HEK293 (cell line): ENCODE measurements at regions not wholly inside any gene's neighbourhood (a gene's known extent, or its start where the extent isn't known, plus 50 kb on each side); places are given as distances from the start of the nearest gene placed in this dataset.

Experiments used
- CTCF ChIA-PET: fragments of 350-600 bp; formaldehyde crosslinking; extraction: SDS; loops from one replicate; lab custom pipeline; 2021; ENCODE audit warnings: antibody characterized with exemption; lab: Yijun Ruan, JAX
- POLR2A ChIA-PET: fragments of 300-600 bp; formaldehyde crosslinking; extraction: SDS; loops from one replicate; lab custom pipeline; 2020; ENCODE audit warnings: antibody characterized with exemption, inconsistent platforms; lab: Yijun Ruan, JAX
- H3K27ac ChIP-seq: fragments of 200-500 bp; sonication (Bioruptor generic); 2 replicates; pipeline ENCODE4 v1.5.1; 2014; ENCODE audit warnings: low read depth, low read length, control low read depth, inconsistent platforms; ENCODE audit errors: extremely low read depth
- H3K36me3 ChIP-seq, 2 experiments: fragments of 200-500 bp in 1 of 2; sonication (Bioruptor generic) in 1 of 2; 1 replicate in 1 of 2; 2 replicates in 1 of 2; pipeline ENCODE4 v1.5.1; 2014 to 2017; ENCODE audit warnings: inconsistent platforms in 2 of 2, low read length in 2 of 2; ENCODE audit not compliant: control insufficient read depth in 2 of 2, insufficient read depth in 1 of 2
- H3K4me1 ChIP-seq: fragments of 200-500 bp; sonication (Bioruptor generic); 2 replicates; pipeline ENCODE4 v1.5.1; 2014; ENCODE audit warnings: mild to moderate bottlenecking, low read length, inconsistent platforms; ENCODE audit not compliant: control insufficient read depth, insufficient read depth
- H3K4me3 ChIP-seq: 2 replicates; pipeline ENCODE4 v1.5.1; 2011; ENCODE audit warnings: low read depth, mild to moderate bottlenecking, control low read depth, low read length, moderate library complexity
- H3K9me3 ChIP-seq: fragments of 200-500 bp; sonication (Bioruptor generic); 2 replicates; pipeline ENCODE4 v1.5.1; 2014; ENCODE audit warnings: low read depth, low read length, inconsistent platforms; ENCODE audit not compliant: control insufficient read depth, insufficient read depth
- EGR2 ChIP-seq: fragments of 450-650 bp; formaldehyde crosslinking; IDR thresholded peaks from 2 replicates; pipeline ENCODE4 v1.5.1; 2016; ENCODE audit warnings: low read depth, missing biosample characterization, missing genetic modification characterization
- GFI1B ChIP-seq: fragments of 450-650 bp; formaldehyde crosslinking; IDR thresholded peaks from 2 replicates; pipeline ENCODE4 v1.5.1; 2016; ENCODE audit warnings: missing biosample characterization, missing genetic modification characterization
- IKZF3 ChIP-seq: fragments of 450-650 bp; IDR thresholded peaks from 2 replicates; pipeline ENCODE4 v1.5.0; 2018; ENCODE audit warnings: missing biosample characterization, mild to moderate bottlenecking, missing genetic modification characterization, moderate library complexity
- PBX3 ChIP-seq: sonication (generic); formaldehyde crosslinking; IDR thresholded peaks from 2 replicates; pipeline ENCODE4 v1.8.1; 2022; ENCODE audit warnings: mild to moderate bottlenecking, moderate library complexity, missing genetic modification reagents
- SETDB1 ChIP-seq: IDR thresholded peaks from one replicate; pipeline ENCODE4 v1.6.1; 2017; ENCODE audit warnings: mild to moderate bottlenecking, low read length, moderate library complexity, mixed read lengths; ENCODE audit not compliant: insufficient read length
- ZBTB1 ChIP-seq: fragments of 450-650 bp; formaldehyde crosslinking; IDR thresholded peaks from 2 replicates; pipeline ENCODE4 v1.5.1; 2016; ENCODE audit warnings: missing biosample characterization, missing genetic modification characterization
- ZBTB11 ChIP-seq: fragments of 450-650 bp; formaldehyde crosslinking; conservative IDR thresholded peaks from 2 replicates; pipeline ENCODE4 v1.5.1; 2016; ENCODE audit warnings: low read depth, missing biosample characterization, missing genetic modification characterization
- ZBTB20 ChIP-seq: fragments of 450-650 bp; formaldehyde crosslinking; IDR thresholded peaks from 2 replicates; pipeline ENCODE4 v1.5.1; 2016; ENCODE audit warnings: missing biosample characterization, missing genetic modification characterization
- ZBTB44 ChIP-seq: fragments of 450-650 bp; IDR thresholded peaks from 2 replicates; pipeline ENCODE4 v1.5.1; 2018; ENCODE audit warnings: missing biosample characterization, mild to moderate bottlenecking, missing genetic modification characterization
- ZEB2 ChIP-seq: fragments of 450-650 bp; formaldehyde crosslinking; IDR thresholded peaks from 2 replicates; pipeline ENCODE4 v1.5.1; 2016; ENCODE audit warnings: missing biosample characterization, missing genetic modification characterization
- ZFHX2 ChIP-seq: fragments of 450-650 bp; formaldehyde crosslinking; conservative IDR thresholded peaks from 2 replicates; pipeline ENCODE4 v1.5.1; 2016; ENCODE audit warnings: missing biosample characterization, missing genetic modification characterization
- ZNF362 ChIP-seq: fragments of 450-650 bp; formaldehyde crosslinking; IDR thresholded peaks from 2 replicates; pipeline ENCODE4 v1.5.1; 2016; ENCODE audit warnings: missing biosample characterization, missing genetic modification characterization
- ZNF394 ChIP-seq: fragments of 450-650 bp; formaldehyde crosslinking; IDR thresholded peaks from 2 replicates; pipeline ENCODE4 v1.5.1; 2016; ENCODE audit warnings: missing biosample characterization, missing genetic modification characterization, mild to moderate bottlenecking, moderate library complexity, borderline replicate concordance
- ZNF426 ChIP-seq: fragments of 450-650 bp; formaldehyde crosslinking; IDR thresholded peaks from 2 replicates; pipeline ENCODE4 v1.5.1; 2017; ENCODE audit warnings: missing biosample characterization, missing genetic modification characterization, mild to moderate bottlenecking, inconsistent platforms, moderate library complexity
- ZNF518A ChIP-seq: fragments of 450-650 bp; formaldehyde crosslinking; conservative IDR thresholded peaks from 2 replicates; pipeline ENCODE4 v1.5.1; 2016; ENCODE audit warnings: low read depth, missing biosample characterization, missing genetic modification characterization
- ZNF580 ChIP-seq: fragments of 450-650 bp; formaldehyde crosslinking; IDR thresholded peaks from 2 replicates; pipeline ENCODE4 v1.5.1; 2016; ENCODE audit warnings: missing biosample characterization, missing genetic modification characterization

- Histone ChIP-seq H3K36me3 (no peaks in the 10 kb centered on the region), H3K4me3 (no peak overlapping the region), H3K27ac (no peak overlapping the region), H3K9me3 (no peaks in the 10 kb centered on the region), H3K4me1 (no peaks in the 10 kb centered on the region)
- no peak for TF ChIP-seq IKZF3 (tag by site-specific recombination)
- no peak for TF ChIP-seq ZBTB1 (tag by site-specific recombination)
- ChIA-PET CTCF (no interaction called here), POLR2A (no interaction called here)
These were observed 282.9 kb upstream of the SLC8A1 start for GRCh38 chr2:40734797-40735196.

GRCh38 chr2:40737180-40737579, 285.3 kb upstream of the SLC8A1 start:
- CTCF ChIA-PET, result interaction anchor here (0.7 kb wide), 1 partner anchor 25 kb away, joined by 3 read pairs; no protein-coding TSS in a partner anchor
- H3K4me3 ChIP-seq, result no peak overlapping the region
- H3K27ac ChIP-seq, result no peak overlapping the region

More at GRCh38 chr2:40737180-40737579, 285.3 kb upstream of the SLC8A1 start:
- Histone ChIP-seq H3K36me3 (no peaks in the 10 kb centered on the region), H3K4me1 (no peaks in the 10 kb centered on the region), H3K9me3 (no peaks in the 10 kb centered on the region)
- POLR2A ChIA-PET, result no interaction called here
- TF ChIP-seq ZNF426 (tag by site-specific recombination) (no peak), ZBTB20 (no peak), ZBTB44 (no peak), ZNF394 (tag by site-specific recombination) (no peak), GFI1B (tag by site-specific recombination) (no peak), ZFHX2 (tag by site-specific recombination) (no peak), ZEB2 (tag by site-specific recombination) (no peak), ZNF518A (tag by site-specific recombination) (no peak), ZBTB11 (tag by site-specific recombination) (no peak), ZNF580 (tag by site-specific recombination) (no peak), SETDB1 (no peak), PBX3 (CRISPR knock-in tag) (no peak), ZNF362 (tag by site-specific recombination) (no peak), EGR2 (tag by site-specific recombination) (no peak)
